GM23338 (cell line): ENCODE measurements at regions not wholly inside any gene's neighbourhood (a gene's known extent, or its start where the extent isn't known, plus 50 kb on each side); places are given as distances from the start of the nearest gene placed in this dataset.

ENCODE experiments used
- ATAC-seq: fragments of 200-7000 bp; cut with Tn5 transposase; 3 replicates; pipeline ENCODE4 v1.9.1; 2020
- DNase-seq: peaks from one replicate; pipeline ENCODE4 v3.0.0-alpha.2; 2015; ENCODE audit warnings: low spot score
- H2AFZ ChIP-seq: fragments of 200-600 bp; sonication (generic); 2 replicates; pipeline ENCODE4 v1.8.0; 2016; ENCODE audit warnings: antibody characterized with exemption, mild to moderate bottlenecking, moderate library complexity
- H3F3A ChIP-seq: fragments of 200-600 bp; sonication (generic); replicated peaks from 2 replicates; pipeline ENCODE4 v1.8.0; 2017; ENCODE audit warnings: antibody characterized with exemption, mixed run types, low read depth
- H3K27ac ChIP-seq: fragments of 200-600 bp; sonication (generic); 2 replicates; pipeline ENCODE4 v1.6.1; 2016; ENCODE audit warnings: low read depth
- H3K27me3 ChIP-seq: fragments of 200-600 bp; sonication (generic); 2 replicates; pipeline ENCODE4 v1.8.0; 2016; ENCODE audit warnings: mild to moderate bottlenecking, mixed run types, moderate library complexity; ENCODE audit not compliant: insufficient read depth
- H3K36me3 ChIP-seq: fragments of 200-600 bp; sonication (generic); 2 replicates; pipeline ENCODE4 v1.8.0; 2016; ENCODE audit warnings: mild to moderate bottlenecking; ENCODE audit not compliant: insufficient read depth
- H3K4me1 ChIP-seq: fragments of 200-600 bp; sonication (generic); 2 replicates; pipeline ENCODE4 v1.8.0; 2016; ENCODE audit warnings: mild to moderate bottlenecking, moderate library complexity; ENCODE audit not compliant: insufficient read depth
- H3K4me2 ChIP-seq: fragments of 200-600 bp; sonication (generic); 2 replicates; pipeline ENCODE4 v1.7.1; 2017; ENCODE audit warnings: mixed run types
- H3K4me3 ChIP-seq: fragments of 200-600 bp; sonication (generic); 2 replicates; pipeline ENCODE4 v1.6.1; 2016; ENCODE audit warnings: mixed run types
- H3K79me2 ChIP-seq: fragments of 200-600 bp; sonication (generic); replicated peaks from 2 replicates; pipeline ENCODE4 v1.8.0; 2017; ENCODE audit warnings: mild to moderate bottlenecking; ENCODE audit not compliant: insufficient read depth
- H3K9me2 ChIP-seq: fragments of 200-600 bp; sonication (generic); 2 replicates; pipeline ENCODE4 v1.8.0; 2017; ENCODE audit not compliant: insufficient read depth
- H4K20me1 ChIP-seq: fragments of 200-600 bp; sonication (generic); replicated peaks from 2 replicates; pipeline ENCODE4 v1.8.0; 2017; ENCODE audit warnings: mild to moderate bottlenecking; ENCODE audit not compliant: insufficient read depth
- H3K27ac Mint-ChIP-seq: 2 replicates; pipeline ENCODE4 v1.8.0; 2020; ENCODE audit warnings: inconsistent platforms, mild to moderate bottlenecking, moderate library complexity, mixed read lengths
- H3K27me3 Mint-ChIP-seq: 3 replicates; pipeline ENCODE4 v1.8.0; 2022; ENCODE audit warnings: low read depth, mild to moderate bottlenecking, moderate library complexity, mixed read lengths, inconsistent platforms; ENCODE audit not compliant: insufficient read depth, poor library complexity
- H3K36me3 Mint-ChIP-seq: 3 replicates; pipeline ENCODE4 v1.8.0; 2021; ENCODE audit warnings: low read depth, mild to moderate bottlenecking, inconsistent platforms, moderate library complexity, mixed read lengths
- H3K4me1 Mint-ChIP-seq: 3 replicates; pipeline ENCODE4 v1.8.0; 2020; ENCODE audit warnings: mild to moderate bottlenecking, inconsistent platforms, mixed read lengths
- H3K4me3 Mint-ChIP-seq: 3 replicates; pipeline ENCODE4 v1.8.0; 2021; ENCODE audit warnings: moderate library complexity, mild to moderate bottlenecking, inconsistent platforms, mixed read lengths
- H3K9me3 Mint-ChIP-seq: 3 replicates; pipeline ENCODE4 v1.8.0; 2020; ENCODE audit warnings: moderate library complexity, mild to moderate bottlenecking, inconsistent platforms, mixed read lengths
- CREB1 ChIP-seq: fragments of 250-450 bp; sonication (Bioruptor Pico); IDR thresholded peaks from 2 replicates; pipeline ENCODE4 v1.5.0; 2020; ENCODE audit warnings: low read depth, mild to moderate bottlenecking, moderate library complexity
- EZH2 ChIP-seq: fragments of 200-600 bp; sonication (generic); IDR thresholded peaks from one replicate; pipeline ENCODE4 v1.8.0; 2017; ENCODE audit warnings: antibody characterized with exemption, mild to moderate bottlenecking, low read depth; ENCODE audit not compliant: unreplicated experiment
- EZH2phosphoT487 ChIP-seq: fragments of 200-600 bp; sonication (generic); IDR thresholded peaks from one replicate; pipeline ENCODE4 v1.8.1; 2018; ENCODE audit warnings: antibody characterized with exemption; ENCODE audit not compliant: unreplicated experiment
- JUNB ChIP-seq: IDR thresholded peaks from one replicate; pipeline ENCODE4 v1.6.1; 2016; ENCODE audit warnings: antibody characterized with exemption; ENCODE audit not compliant: unreplicated experiment
- NANOG ChIP-seq: IDR thresholded peaks from 2 replicates; pipeline ENCODE4 v1.6.1; 2016; ENCODE audit warnings: antibody characterized with exemption, borderline replicate concordance
- POLR2AphosphoS5 ChIP-seq: IDR thresholded peaks from 2 replicates; pipeline ENCODE4 v1.6.1; 2016; ENCODE audit warnings: antibody characterized with exemption, low read depth
- STAT1 ChIP-seq: IDR thresholded peaks from one replicate; pipeline ENCODE4 v1.6.1; 2016; ENCODE audit warnings: antibody characterized with exemption; ENCODE audit not compliant: unreplicated experiment
- ZNF114 ChIP-seq: fragments of 250-450 bp; sonication (Bioruptor Pico); IDR thresholded peaks from 2 replicates; pipeline ENCODE4 v1.5.0; 2020; ENCODE audit warnings: mild to moderate bottlenecking, moderate library complexity
- ZNF331 ChIP-seq: fragments of 250-450 bp; sonication (Bioruptor Pico); IDR thresholded peaks from 2 replicates; pipeline ENCODE4 v1.5.0; 2020; ENCODE audit warnings: low read depth, mild to moderate bottlenecking, moderate library complexity
- TF ChIP-seq, protein P1 (sequence below): IDR thresholded peaks from one replicate; pipeline ENCODE4 v1.6.1; 2018; ENCODE audit warnings: antibody characterized with exemption; ENCODE audit not compliant: unreplicated experiment
- TF ChIP-seq, protein P2 (sequence below), 2 experiments: fragments of 200-600 bp in 1 of 2; sonication (generic) in 1 of 2; conservative IDR thresholded peaks; 2 replicates each; pipeline versions ENCODE4 v1.5.1 to v1.6.1; 2016 to 2017; ENCODE audit warnings: antibody characterized with exemption in 2 of 2, low read depth in 2 of 2, mild to moderate bottlenecking in 2 of 2, moderate library complexity in 1 of 2
- TF ChIP-seq, protein P3 (sequence below): IDR thresholded peaks from 2 replicates; pipeline ENCODE4 v1.6.1; 2016; ENCODE audit warnings: antibody characterized with exemption

DNA sequence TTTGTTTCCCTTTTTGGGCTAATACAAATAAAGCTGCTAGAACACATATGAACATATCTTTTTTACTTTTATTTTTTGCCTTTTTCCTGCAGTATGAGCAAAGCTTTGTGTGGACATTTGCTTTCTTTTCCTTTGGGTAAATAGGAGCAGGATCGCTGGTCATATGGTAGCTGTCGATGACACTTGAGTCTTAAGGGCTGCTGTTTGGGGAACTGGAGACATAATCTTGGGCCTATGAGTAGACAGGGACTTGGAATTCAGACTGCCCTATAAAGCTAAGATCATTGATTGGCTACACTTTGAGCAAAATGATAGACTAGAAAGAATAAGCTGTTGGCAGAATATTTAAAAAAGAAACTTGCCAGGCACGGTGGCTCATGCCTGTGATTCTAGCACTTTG, 60.9 kb upstream of the ABL1 start (continued):
- TF ChIP-seq, protein P1, sequence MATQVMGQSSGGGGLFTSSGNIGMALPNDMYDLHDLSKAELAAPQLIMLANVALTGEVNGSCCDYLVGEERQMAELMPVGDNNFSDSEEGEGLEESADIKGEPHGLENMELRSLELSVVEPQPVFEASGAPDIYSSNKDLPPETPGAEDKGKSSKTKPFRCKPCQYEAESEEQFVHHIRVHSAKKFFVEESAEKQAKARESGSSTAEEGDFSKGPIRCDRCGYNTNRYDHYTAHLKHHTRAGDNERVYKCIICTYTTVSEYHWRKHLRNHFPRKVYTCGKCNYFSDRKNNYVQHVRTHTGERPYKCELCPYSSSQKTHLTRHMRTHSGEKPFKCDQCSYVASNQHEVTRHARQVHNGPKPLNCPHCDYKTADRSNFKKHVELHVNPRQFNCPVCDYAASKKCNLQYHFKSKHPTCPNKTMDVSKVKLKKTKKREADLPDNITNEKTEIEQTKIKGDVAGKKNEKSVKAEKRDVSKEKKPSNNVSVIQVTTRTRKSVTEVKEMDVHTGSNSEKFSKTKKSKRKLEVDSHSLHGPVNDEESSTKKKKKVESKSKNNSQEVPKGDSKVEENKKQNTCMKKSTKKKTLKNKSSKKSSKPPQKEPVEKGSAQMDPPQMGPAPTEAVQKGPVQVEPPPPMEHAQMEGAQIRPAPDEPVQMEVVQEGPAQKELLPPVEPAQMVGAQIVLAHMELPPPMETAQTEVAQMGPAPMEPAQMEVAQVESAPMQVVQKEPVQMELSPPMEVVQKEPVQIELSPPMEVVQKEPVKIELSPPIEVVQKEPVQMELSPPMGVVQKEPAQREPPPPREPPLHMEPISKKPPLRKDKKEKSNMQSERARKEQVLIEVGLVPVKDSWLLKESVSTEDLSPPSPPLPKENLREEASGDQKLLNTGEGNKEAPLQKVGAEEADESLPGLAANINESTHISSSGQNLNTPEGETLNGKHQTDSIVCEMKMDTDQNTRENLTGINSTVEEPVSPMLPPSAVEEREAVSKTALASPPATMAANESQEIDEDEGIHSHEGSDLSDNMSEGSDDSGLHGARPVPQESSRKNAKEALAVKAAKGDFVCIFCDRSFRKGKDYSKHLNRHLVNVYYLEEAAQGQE = no peak
- TF ChIP-seq EZH2phosphoT487 = no peak

DNA sequence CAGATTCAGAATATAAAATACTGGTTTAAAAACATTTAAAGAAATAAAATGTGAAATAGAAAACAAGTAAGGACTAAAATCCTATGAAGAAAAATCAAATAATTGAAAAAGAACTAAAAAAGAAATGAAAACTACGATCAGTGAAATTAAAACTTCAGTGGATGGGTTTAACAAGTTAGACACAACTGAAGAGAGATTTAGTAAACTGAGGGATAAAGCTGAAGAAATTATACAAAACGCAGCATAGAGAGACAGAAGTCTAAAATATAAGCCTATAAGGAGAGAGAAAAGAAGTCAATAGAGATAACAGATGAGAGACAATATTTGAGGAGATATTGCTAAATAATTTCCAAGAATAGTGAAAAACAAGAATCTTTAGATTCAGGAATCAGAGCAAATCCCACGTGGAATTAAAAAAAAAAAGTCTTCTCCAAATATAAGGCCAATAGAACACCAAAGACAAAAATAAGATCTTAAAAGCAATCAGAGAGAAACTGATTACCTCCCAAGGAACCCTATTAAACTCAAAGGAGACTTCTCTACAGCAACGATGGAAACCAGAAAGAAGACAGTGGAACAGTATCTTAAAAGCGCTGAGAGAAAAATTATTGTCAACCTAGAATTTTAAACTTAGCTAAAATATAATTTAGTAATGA, 59.6 kb upstream of the ABL1 start:
- Mint-ChIP-seq H3K4me1 (peaks cover 13% of the 10 kb centered on the region), H3K4me3 (no peak overlapping the region), H3K36me3 (peaks cover 12% of the 10 kb centered on the region), H3K9me3 (peaks cover 21% of the 10 kb centered on the region), H3K27ac (no peak overlapping the region), H3K27me3 (peaks cover 3% of the 10 kb centered on the region)
- H3K4me3 ChIP-seq = no peak overlapping the region
- H3K27ac ChIP-seq = no peak overlapping the region
- no peaks in the 10 kb centered on the region for H3K9me2 ChIP-seq
- no peak overlapping the region for H2AFZ ChIP-seq
- ATAC-seq = no peak
- no peaks in the 10 kb centered on the region for H3K27me3 ChIP-seq
- H3K36me3 ChIP-seq = no peaks in the 10 kb centered on the region
- no peaks in the 10 kb centered on the region for H3F3A ChIP-seq
- H3K4me2 ChIP-seq = no peak overlapping the region
- H3K79me2 ChIP-seq = peaks cover 53% of the 10 kb centered on the region
- no peaks in the 10 kb centered on the region; the same call in 1 of the 2 replicates for H3K4me1 ChIP-seq
- no peaks in the 10 kb centered on the region for H4K20me1 ChIP-seq
- no peak for DNase-seq
- TF ChIP-seq ZNF114 (CRISPR knock-in tag) = no peak
- TF ChIP-seq, protein P1 = no peak
- TF ChIP-seq, protein P2, sequence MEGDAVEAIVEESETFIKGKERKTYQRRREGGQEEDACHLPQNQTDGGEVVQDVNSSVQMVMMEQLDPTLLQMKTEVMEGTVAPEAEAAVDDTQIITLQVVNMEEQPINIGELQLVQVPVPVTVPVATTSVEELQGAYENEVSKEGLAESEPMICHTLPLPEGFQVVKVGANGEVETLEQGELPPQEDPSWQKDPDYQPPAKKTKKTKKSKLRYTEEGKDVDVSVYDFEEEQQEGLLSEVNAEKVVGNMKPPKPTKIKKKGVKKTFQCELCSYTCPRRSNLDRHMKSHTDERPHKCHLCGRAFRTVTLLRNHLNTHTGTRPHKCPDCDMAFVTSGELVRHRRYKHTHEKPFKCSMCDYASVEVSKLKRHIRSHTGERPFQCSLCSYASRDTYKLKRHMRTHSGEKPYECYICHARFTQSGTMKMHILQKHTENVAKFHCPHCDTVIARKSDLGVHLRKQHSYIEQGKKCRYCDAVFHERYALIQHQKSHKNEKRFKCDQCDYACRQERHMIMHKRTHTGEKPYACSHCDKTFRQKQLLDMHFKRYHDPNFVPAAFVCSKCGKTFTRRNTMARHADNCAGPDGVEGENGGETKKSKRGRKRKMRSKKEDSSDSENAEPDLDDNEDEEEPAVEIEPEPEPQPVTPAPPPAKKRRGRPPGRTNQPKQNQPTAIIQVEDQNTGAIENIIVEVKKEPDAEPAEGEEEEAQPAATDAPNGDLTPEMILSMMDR (conservative IDR thresholded peaks at IDR 0.05; ENCODE audit: low read depth in 2 of 2) = no peak
- no peak for TF ChIP-seq STAT1
- TF ChIP-seq NANOG = no peak
- TF ChIP-seq JUNB = no peak
- TF ChIP-seq EZH2 = no peak
- TF ChIP-seq ZNF331 (CRISPR knock-in tag) = no peak
- TF ChIP-seq CREB1 = no peak
- TF ChIP-seq, protein P3, sequence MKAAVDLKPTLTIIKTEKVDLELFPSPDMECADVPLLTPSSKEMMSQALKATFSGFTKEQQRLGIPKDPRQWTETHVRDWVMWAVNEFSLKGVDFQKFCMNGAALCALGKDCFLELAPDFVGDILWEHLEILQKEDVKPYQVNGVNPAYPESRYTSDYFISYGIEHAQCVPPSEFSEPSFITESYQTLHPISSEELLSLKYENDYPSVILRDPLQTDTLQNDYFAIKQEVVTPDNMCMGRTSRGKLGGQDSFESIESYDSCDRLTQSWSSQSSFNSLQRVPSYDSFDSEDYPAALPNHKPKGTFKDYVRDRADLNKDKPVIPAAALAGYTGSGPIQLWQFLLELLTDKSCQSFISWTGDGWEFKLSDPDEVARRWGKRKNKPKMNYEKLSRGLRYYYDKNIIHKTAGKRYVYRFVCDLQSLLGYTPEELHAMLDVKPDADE = no peak
- no peak for TF ChIP-seq POLR2AphosphoS5
